ENCODE measurements at regions not wholly inside any gene's neighbourhood (a gene's known extent, or its start where the extent isn't known, plus 50 kb on each side); places are given as distances from the start of the nearest gene placed in this dataset.

DNA sequence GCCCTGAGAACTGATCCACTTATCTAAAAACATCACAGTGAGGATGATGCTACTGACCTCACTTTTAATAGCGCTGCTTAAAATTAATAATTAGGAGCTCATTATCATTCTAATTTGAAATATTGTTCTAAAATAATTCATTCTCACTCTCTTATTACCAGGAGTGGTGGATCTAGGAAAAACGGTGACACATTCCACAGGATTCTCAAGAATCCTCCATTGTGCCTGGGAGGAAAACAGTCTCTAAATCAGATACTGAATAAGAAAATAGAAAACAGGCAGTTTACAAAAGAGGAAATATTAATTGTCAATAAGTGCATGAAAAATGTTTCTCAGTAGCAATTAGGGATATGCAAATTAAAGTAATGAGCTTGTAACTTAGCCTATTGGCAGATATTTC, 187.4 kb downstream of the TENT5A start:
- TF ChIP-seq, protein P1, sequence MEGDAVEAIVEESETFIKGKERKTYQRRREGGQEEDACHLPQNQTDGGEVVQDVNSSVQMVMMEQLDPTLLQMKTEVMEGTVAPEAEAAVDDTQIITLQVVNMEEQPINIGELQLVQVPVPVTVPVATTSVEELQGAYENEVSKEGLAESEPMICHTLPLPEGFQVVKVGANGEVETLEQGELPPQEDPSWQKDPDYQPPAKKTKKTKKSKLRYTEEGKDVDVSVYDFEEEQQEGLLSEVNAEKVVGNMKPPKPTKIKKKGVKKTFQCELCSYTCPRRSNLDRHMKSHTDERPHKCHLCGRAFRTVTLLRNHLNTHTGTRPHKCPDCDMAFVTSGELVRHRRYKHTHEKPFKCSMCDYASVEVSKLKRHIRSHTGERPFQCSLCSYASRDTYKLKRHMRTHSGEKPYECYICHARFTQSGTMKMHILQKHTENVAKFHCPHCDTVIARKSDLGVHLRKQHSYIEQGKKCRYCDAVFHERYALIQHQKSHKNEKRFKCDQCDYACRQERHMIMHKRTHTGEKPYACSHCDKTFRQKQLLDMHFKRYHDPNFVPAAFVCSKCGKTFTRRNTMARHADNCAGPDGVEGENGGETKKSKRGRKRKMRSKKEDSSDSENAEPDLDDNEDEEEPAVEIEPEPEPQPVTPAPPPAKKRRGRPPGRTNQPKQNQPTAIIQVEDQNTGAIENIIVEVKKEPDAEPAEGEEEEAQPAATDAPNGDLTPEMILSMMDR (IDR thresholded peaks at IDR 0.05 in 2 of 3, conservative IDR thresholded peaks at IDR 0.05 in 1 of 3; ENCODE audit: borderline replicate concordance in 1 of 3, insufficient read depth in 1 of 3, low read depth in 2 of 3, low read length in 2 of 3), result no peak
- no peak for TF ChIP-seq EZH2 (IDR thresholded peaks at IDR 0.05)
- TF ChIP-seq, protein P2, sequence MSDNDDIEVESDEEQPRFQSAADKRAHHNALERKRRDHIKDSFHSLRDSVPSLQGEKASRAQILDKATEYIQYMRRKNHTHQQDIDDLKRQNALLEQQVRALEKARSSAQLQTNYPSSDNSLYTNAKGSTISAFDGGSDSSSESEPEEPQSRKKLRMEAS (IDR thresholded peaks at IDR 0.05), result no peak
